Neuronal stem cell (in vitro differentiated cells): ENCODE measurements at regions not wholly inside any gene's neighbourhood (a gene's known extent, or its start where the extent isn't known, plus 50 kb on each side); places are given as distances from the start of the nearest gene placed in this dataset.
"Not testable (repeated sequence)": the region's sequence is repeated elsewhere in the genome, so short reads cannot be mapped to it uniquely, and the experiment has no call there.

Source experiments
- DNase-seq: peaks from one replicate; pipeline ENCODE4 v3.0.0-alpha.2; 2013; ENCODE audit warnings: low spot score
- H2AFZ ChIP-seq: one replicate; pipeline ENCODE4 v1.6.1; 2013; ENCODE audit warnings: mild to moderate bottlenecking, low read length, inconsistent platforms
- H2AK5ac ChIP-seq: 2 replicates; pipeline ENCODE4 v1.6.1; 2013; ENCODE audit warnings: low read depth, mild to moderate bottlenecking, inconsistent platforms, low read length, moderate library complexity, mixed read lengths
- H2BK120ac ChIP-seq: 2 replicates; pipeline ENCODE4 v1.6.1; 2013; ENCODE audit warnings: low read depth, mild to moderate bottlenecking, inconsistent platforms, low read length, moderate library complexity, mixed read lengths
- H2BK12ac ChIP-seq: one replicate; pipeline ENCODE4 v1.6.1; 2013; ENCODE audit warnings: low read length, inconsistent platforms
- H2BK15ac ChIP-seq: 2 replicates; pipeline ENCODE4 v1.6.1; 2013; ENCODE audit warnings: mild to moderate bottlenecking, low read length, inconsistent platforms, mixed read lengths
- H2BK5ac ChIP-seq: one replicate; pipeline ENCODE4 v1.6.1; 2013; ENCODE audit warnings: inconsistent platforms, mild to moderate bottlenecking, low read length, moderate library complexity
- H3K14ac ChIP-seq: one replicate; pipeline ENCODE4 v1.6.1; 2013; ENCODE audit warnings: low read length, inconsistent platforms
- H3K18ac ChIP-seq: 2 replicates; pipeline ENCODE4 v1.6.1; 2013; ENCODE audit warnings: low read length, inconsistent platforms
- H3K23ac ChIP-seq: 2 replicates; pipeline ENCODE4 v1.6.1; 2013; ENCODE audit warnings: low read depth, mild to moderate bottlenecking, mixed read lengths, low read length, inconsistent platforms; ENCODE audit not compliant: poor library complexity
- H3K27ac ChIP-seq: replicated peaks from 3 replicates; pipeline ENCODE4 v1.5.1; 2013; ENCODE audit warnings: low read length, inconsistent platforms
- H3K27me3 ChIP-seq, 3 experiments: 2 replicates each; pipeline ENCODE4 v1.6.1; 2013; ENCODE audit warnings: low read length in 3 of 3, mild to moderate bottlenecking in 2 of 3, inconsistent platforms in 1 of 3, low read depth in 1 of 3, mixed read lengths in 1 of 3, moderate library complexity in 1 of 3; ENCODE audit not compliant: control insufficient read depth in 3 of 3, insufficient read depth in 3 of 3
- H3K36me3 ChIP-seq, 2 donors: replicated peaks in 1 of 2; 2 replicates each; pipeline ENCODE4 v1.6.1; 2013; ENCODE audit warnings: low read length in 2 of 2; ENCODE audit not compliant: control insufficient read depth in 2 of 2, insufficient read depth in 2 of 2
- H3K4ac ChIP-seq: 2 replicates; pipeline ENCODE4 v1.6.1; 2013; ENCODE audit warnings: inconsistent platforms, mild to moderate bottlenecking, low read length, moderate library complexity
- H3K4me1 ChIP-seq, 2 donors: 1 replicate in 1 of 2; 2 replicates in 1 of 2; pipeline ENCODE4 v1.6.1; 2013; ENCODE audit warnings: low read length in 2 of 2, low read depth in 1 of 2; ENCODE audit not compliant: control insufficient read depth in 2 of 2, insufficient read depth in 1 of 2
- H3K4me2 ChIP-seq: one replicate; pipeline ENCODE4 v1.6.1; 2013; ENCODE audit warnings: mild to moderate bottlenecking, low read length, inconsistent platforms; ENCODE audit not compliant: insufficient read depth, poor library complexity, severe bottlenecking
- H3K4me3 ChIP-seq, 2 donors: 2 replicates each; pipeline ENCODE4 v1.5.1; 2013; ENCODE audit warnings: low read length in 2 of 2, mild to moderate bottlenecking in 2 of 2, inconsistent platforms in 1 of 2, moderate library complexity in 1 of 2
- H3K79me1 ChIP-seq: one replicate; pipeline ENCODE4 v1.6.1; 2013; ENCODE audit warnings: low read depth, mild to moderate bottlenecking, inconsistent platforms, low read length, moderate library complexity
- H3K9ac ChIP-seq: one replicate; pipeline ENCODE4 v1.6.1; 2013; ENCODE audit warnings: mild to moderate bottlenecking, low read depth, low read length, inconsistent platforms; ENCODE audit not compliant: poor library complexity
- H3K9me3 ChIP-seq, 2 donors: replicated peaks in 1 of 2; 2 replicates each; pipeline versions ENCODE3 to v1.6.1; 2013; ENCODE audit warnings: low read length in 2 of 2, mild to moderate bottlenecking in 2 of 2, inconsistent platforms in 1 of 2, low read depth in 1 of 2, mixed read lengths in 1 of 2, moderate library complexity in 1 of 2; ENCODE audit not compliant: control insufficient read depth in 2 of 2, insufficient read depth in 1 of 2
- H4K8ac ChIP-seq: one replicate; pipeline ENCODE4 v1.6.1; 2013; ENCODE audit warnings: low read depth, mild to moderate bottlenecking, inconsistent platforms, low read length, moderate library complexity
- H4K91ac ChIP-seq: one replicate; pipeline ENCODE4 v1.6.1; 2013; ENCODE audit warnings: low read length, low read depth, mild to moderate bottlenecking, inconsistent platforms; ENCODE audit not compliant: poor library complexity
- WGBS, 2 donors: extraction: QIAGEN DNeasy Blood & Tissue Kit; methylation state at CpG; one replicate each; pipeline ENCODE4 v1.1.7; 2013; ENCODE audit warnings: missing lambda C conversion rate in 2 of 2, mixed read lengths in 1 of 2; ENCODE audit not compliant: insufficient read length in 2 of 2, insufficient replicate concordance in 1 of 2; ENCODE audit errors: extremely low coverage in 2 of 2; 5-methylcytosine and 5-hydroxymethylcytosine counted together

DNA sequence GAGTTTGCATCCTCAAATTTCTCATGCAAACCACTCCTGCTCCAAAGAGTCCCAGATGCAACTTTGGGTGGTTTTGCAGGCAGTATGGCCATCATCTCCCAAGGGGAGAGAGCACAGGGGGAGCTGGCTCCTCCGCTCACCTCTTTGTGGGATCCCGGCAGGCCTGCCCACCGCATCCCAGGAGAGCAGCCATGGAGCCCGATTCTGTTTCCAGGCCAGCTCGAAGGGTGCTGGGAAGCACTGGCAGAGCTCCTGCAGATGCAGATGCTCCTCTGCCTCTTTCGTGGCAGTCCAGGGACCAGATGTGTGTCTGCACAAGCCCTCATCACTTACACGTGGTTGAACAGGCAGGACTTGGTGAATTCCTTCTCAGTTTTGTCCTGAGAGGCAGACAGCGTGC is 239.3 kb upstream of the SGCG start:
- H2BK12ac ChIP-seq, H3K9ac ChIP-seq, H3K14ac ChIP-seq, H2BK15ac ChIP-seq, H3K4ac ChIP-seq, H3K79me1 ChIP-seq, H3K18ac ChIP-seq, H3K4me3 ChIP-seq, H3K27me3 ChIP-seq, DNase-seq, H3K23ac ChIP-seq, H3K4me1 ChIP-seq, H2BK5ac ChIP-seq, H2AK5ac ChIP-seq, H4K91ac ChIP-seq, H2AFZ ChIP-seq, H4K8ac ChIP-seq, H3K4me2 ChIP-seq, H3K36me3 ChIP-seq, H2BK120ac ChIP-seq, H3K9me3 ChIP-seq, H3K27ac ChIP-seq: not testable (repeated sequence)
- WGBS, 2 donors, result no CpG with 5 or more reads among the region's 8 CpGs

- not testable (repeated sequence) for H3K4me1 ChIP-seq, H2BK15ac ChIP-seq, H2BK120ac ChIP-seq, H3K9me3 ChIP-seq, H2AK5ac ChIP-seq, H3K27me3 ChIP-seq, H2BK12ac ChIP-seq, H3K23ac ChIP-seq, H4K91ac ChIP-seq, H3K4me2 ChIP-seq, H3K18ac ChIP-seq, H3K9ac ChIP-seq, H3K4me3 ChIP-seq, H3K27ac ChIP-seq, H3K36me3 ChIP-seq, H4K8ac ChIP-seq, DNase-seq, H2BK5ac ChIP-seq, H3K79me1 ChIP-seq, H2AFZ ChIP-seq, H3K4ac ChIP-seq
- H3K14ac ChIP-seq, result peak overlapping the region; percentile 8
- WGBS, 2 donors, result no CpG with 5 or more reads among the region's 14 CpGs
These were observed 237.9 kb upstream of the SGCG start for GRCh38 chr13:22942831-22943230.

- no CpG with 5 or more reads among the region's 13 CpGs for WGBS, 2 donors
- H3K36me3 ChIP-seq, result no peaks in the 10 kb centered on the region
These were observed 236.4 kb upstream of the SGCG start for GRCh38 chr13:22944378-22944777.

DNA sequence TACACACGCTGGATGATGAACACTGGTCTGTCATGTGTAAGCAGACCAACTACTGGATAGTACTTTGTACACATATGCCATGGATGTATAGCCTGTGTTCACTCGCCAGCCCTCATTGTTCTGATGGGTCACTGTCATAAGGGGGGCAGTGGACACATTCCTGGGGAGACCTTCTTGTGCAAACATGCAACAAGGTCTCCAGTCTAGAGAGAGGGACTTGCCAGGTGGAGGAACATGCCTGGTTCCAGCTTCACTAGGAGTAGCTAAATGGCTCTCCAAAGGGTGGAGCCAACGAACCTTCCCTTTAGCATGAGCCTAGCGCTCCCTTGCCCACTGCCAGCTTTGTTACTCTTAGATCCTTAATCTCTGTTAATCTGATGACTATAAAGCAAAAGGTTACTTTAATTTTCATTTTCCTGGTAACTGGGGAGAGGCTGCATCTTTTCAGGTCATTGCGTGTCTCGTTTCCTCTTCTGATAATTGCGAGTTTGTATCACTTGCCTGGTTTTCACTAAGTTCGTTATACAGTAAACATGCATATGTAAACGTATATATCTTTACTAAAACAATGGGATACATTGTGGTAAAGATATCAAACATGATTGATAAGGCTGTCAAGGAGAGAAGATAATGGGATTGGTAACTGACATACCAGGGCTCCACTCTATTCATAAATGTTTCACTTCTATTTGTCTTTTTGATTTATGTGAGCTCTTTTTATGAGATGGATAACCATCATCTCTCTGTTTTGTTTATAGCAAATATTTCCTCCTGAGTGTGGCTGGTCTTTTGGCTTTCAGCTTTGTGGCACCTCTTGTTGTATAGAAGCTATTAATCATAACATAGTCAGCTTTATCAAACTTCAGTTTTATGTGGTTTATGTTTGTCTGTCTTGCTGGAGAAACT is 235.2 kb upstream of the SGCG start:
- Histone ChIP-seq H3K18ac (no peak overlapping the region), H2BK120ac (no peak overlapping the region), H3K27ac (no peak overlapping the region), H3K79me1 (no peaks in the 10 kb centered on the region), H2BK5ac (no peak overlapping the region), H3K36me3 (no peaks in the 10 kb centered on the region), H3K4me1 (no peaks in the 10 kb centered on the region), H3K27me3 (no peaks in the 10 kb centered on the region), H3K14ac (no peak overlapping the region), H4K8ac (no peak overlapping the region), H2AFZ (no peak overlapping the region), H3K9ac (no peak overlapping the region), H3K4ac (no peak overlapping the region), H2BK15ac (no peak overlapping the region), H3K23ac (no peak overlapping the region), H2BK12ac (no peak overlapping the region), H4K91ac (no peak overlapping the region), H3K4me2 (no peak overlapping the region), H3K9me3 (no peaks in the 10 kb centered on the region), H3K4me3 (no peak overlapping the region), H2AK5ac (no peak overlapping the region)
- DNase-seq, result no peak
- WGBS, 2 donors, result no CpG with 5 or more reads among the region's 9 CpGs

More at GRCh38 chr13:22944378-22944777, 236.4 kb upstream of the SGCG start:
- Histone ChIP-seq H4K91ac (no peak overlapping the region), H2AFZ (no peak overlapping the region), H3K4me1 (no peaks in the 10 kb centered on the region), H2AK5ac (no peak overlapping the region), H2BK15ac (no peak overlapping the region), H3K79me1 (no peaks in the 10 kb centered on the region), H3K9ac (peak overlapping the region; percentile 44), H3K27ac (no peak overlapping the region), H2BK5ac (no peak overlapping the region), H2BK120ac (no peak overlapping the region), H2BK12ac (no peak overlapping the region), H3K27me3 (no peaks in the 10 kb centered on the region), H3K9me3 (no peaks in the 10 kb centered on the region), H3K18ac (peak overlapping the region; percentile 85), H4K8ac (no peak overlapping the region), H3K23ac (no peak overlapping the region), H3K4me2 (no peak overlapping the region), H3K14ac (no peak overlapping the region), H3K4me3 (no peak overlapping the region), H3K4ac (no peak overlapping the region)
- DNase-seq, result no peak
